Uterus (tissue), 3 donors: ENCODE measurements at regions not wholly inside any gene's neighbourhood (a gene's known extent, or its start where the extent isn't known, plus 50 kb on each side); places are given as distances from the start of the nearest gene placed in this dataset.
"Not testable (repeated sequence)": the region's sequence is repeated elsewhere in the genome, so short reads cannot be mapped to it uniquely, and the experiment has no call there.

ENCODE experiments used
- DNase-seq, 2 donors: peaks; one replicate each; pipeline ENCODE4 v3.0.0-alpha.2; 2019 to 2020
- H3K27ac ChIP-seq, 2 donors: fragments of 200-600 bp; sonication (generic); 1 replicate in 1 of 2; 2 replicates in 1 of 2; pipeline ENCODE4 v1.5.1; 2016 to 2018
- H3K27me3 ChIP-seq, 2 donors: fragments of 200-600 bp; sonication (generic); one replicate each; pipeline ENCODE4 v1.5.1; 2018 to 2019; ENCODE audit warnings: control low read depth in 1 of 2
- H3K36me3 ChIP-seq, 2 donors: fragments of 200-600 bp; sonication (generic); one replicate each; pipeline ENCODE4 v1.5.1; 2019; ENCODE audit warnings: control low read depth in 1 of 2
- H3K4me1 ChIP-seq, 2 donors: fragments of 200-600 bp; sonication (generic); one replicate each; pipeline ENCODE4 v1.5.1; 2018 to 2019; ENCODE audit warnings: control low read depth in 1 of 2
- H3K4me3 ChIP-seq, 2 donors: fragments of 200-600 bp; sonication (generic); 1 replicate in 1 of 2; 2 replicates in 1 of 2; pipeline ENCODE4 v1.5.1; 2018 to 2019; ENCODE audit warnings: mild to moderate bottlenecking in 1 of 2
- H3K9me3 ChIP-seq, 2 donors: fragments of 200-600 bp; sonication (generic); one replicate each; pipeline ENCODE4 v1.5.1; 2019; ENCODE audit warnings: control low read depth in 1 of 2
- POLR2A ChIP-seq, 2 donors: fragments of 450-650 bp; IDR thresholded peaks; one replicate each; pipeline ENCODE4 v1.6.1; 2016; ENCODE audit warnings: antibody characterized with exemption in 2 of 2, mild to moderate bottlenecking in 1 of 2, moderate library complexity in 1 of 2
- intact Hi-C: fragments of 100-400 bp; cut with DNase I; formaldehyde crosslinking; loops from one replicate; pipeline ENCODE4 v1.15.1; 2023; ENCODE audit warnings: low total_unique reads
- TF ChIP-seq, protein P1 (sequence below), 4 experiments: fragments of 200-600 bp in 2 of 4; fragments of 450-650 bp in 2 of 4; sonication (generic) in 2 of 4; IDR thresholded peaks; one replicate each; pipeline ENCODE4 v1.5.1; 2016 to 2019; ENCODE audit warnings: antibody characterized with exemption in 4 of 4, mild to moderate bottlenecking in 2 of 4, moderate library complexity in 1 of 4
- donor health status: DM: yes; HTN: yes; CAD: no.

DNA sequence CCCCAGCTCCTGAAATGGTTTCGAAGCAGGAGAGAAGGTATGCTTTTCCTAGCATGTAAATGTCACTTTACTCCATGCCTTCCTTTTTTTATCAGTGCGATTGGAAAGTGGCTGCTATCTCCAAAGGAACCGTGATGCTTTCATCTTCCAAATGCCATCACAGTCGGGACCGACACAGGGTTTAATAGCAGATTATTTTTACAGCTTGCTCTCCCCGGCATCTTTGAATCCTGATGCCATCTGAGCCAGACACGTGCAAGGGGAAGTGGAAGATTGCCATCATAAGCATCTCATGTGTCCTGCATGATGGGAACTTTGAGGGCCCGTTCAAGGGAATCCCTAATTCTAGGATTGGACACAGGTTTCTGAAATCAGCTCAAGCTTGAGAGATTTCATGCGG, 253.4 kb upstream of the KCNG1 start:
- Histone ChIP-seq H3K27ac (peak overlapping the region in 1 of 2 donors; percentile 44), H3K4me3 (no peak overlapping the region), H3K36me3 (no peaks in the 10 kb centered on the region), H3K27me3 (no peaks in the 10 kb centered on the region), H3K4me1 (no peaks in the 10 kb centered on the region), H3K9me3 (no peaks in the 10 kb centered on the region)
- TF ChIP-seq, protein P1, sequence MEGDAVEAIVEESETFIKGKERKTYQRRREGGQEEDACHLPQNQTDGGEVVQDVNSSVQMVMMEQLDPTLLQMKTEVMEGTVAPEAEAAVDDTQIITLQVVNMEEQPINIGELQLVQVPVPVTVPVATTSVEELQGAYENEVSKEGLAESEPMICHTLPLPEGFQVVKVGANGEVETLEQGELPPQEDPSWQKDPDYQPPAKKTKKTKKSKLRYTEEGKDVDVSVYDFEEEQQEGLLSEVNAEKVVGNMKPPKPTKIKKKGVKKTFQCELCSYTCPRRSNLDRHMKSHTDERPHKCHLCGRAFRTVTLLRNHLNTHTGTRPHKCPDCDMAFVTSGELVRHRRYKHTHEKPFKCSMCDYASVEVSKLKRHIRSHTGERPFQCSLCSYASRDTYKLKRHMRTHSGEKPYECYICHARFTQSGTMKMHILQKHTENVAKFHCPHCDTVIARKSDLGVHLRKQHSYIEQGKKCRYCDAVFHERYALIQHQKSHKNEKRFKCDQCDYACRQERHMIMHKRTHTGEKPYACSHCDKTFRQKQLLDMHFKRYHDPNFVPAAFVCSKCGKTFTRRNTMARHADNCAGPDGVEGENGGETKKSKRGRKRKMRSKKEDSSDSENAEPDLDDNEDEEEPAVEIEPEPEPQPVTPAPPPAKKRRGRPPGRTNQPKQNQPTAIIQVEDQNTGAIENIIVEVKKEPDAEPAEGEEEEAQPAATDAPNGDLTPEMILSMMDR (IDR thresholded peaks at IDR 0.05) = no peak
- TF ChIP-seq POLR2A (IDR thresholded peaks at IDR 0.05) = no peak
- DNase-seq = no peak
- intact Hi-C loops = no loop called here

DNA sequence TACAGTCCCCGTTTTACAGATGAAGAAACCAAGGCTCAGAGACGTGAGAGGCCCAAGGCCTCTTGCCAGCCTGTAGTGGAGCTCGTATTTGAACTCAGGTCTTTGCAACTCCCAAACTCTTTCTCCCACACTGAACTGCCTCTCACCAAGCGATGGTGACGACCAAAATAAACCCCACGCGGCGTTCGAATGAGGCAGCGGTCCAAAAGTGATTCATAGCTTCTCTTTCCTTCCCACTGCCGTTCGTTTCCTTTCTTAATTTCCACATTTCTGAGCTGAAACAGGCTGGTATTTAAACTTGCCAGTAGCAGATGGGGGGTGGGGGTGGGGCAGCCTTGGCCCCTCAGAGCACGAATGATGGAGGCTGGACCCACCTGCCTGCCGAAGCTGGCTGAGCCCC, 252.9 kb upstream of the KCNG1 start:
- intact Hi-C loops = no loop called here
- H3K27ac ChIP-seq = peak overlapping the region in 1 of 2 donors; percentile 44
- H3K27me3 ChIP-seq = no peaks in the 10 kb centered on the region
- H3K4me1 ChIP-seq = no peaks in the 10 kb centered on the region
- no peak for TF ChIP-seq POLR2A (IDR thresholded peaks at IDR 0.05)
- TF ChIP-seq, protein P1 (IDR thresholded peaks at IDR 0.05) = no peak
- DNase-seq = peak; percentile 35 to 47
- H3K4me3 ChIP-seq = no peak overlapping the region
- no peaks in the 10 kb centered on the region for H3K36me3 ChIP-seq
- no peaks in the 10 kb centered on the region for H3K9me3 ChIP-seq

DNA sequence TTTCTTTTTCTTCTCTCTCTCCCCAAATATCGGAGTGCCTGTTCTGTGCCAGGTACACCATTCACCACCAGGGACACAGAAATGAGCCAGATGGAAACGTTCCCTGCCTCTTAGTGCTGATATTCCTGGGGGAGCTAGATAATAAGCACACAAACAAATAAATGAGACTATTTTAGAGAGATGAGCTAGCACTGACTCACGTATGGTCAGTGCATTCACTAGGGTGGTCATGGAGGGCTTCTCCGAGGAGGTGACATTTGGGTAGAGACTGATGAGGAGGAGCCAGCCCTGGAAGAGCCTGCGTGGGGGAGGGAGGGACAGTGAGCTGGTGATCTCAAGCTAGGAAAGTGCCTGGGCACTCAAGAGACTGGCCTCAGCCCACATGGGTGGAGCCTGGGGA, 252.3 kb upstream of the KCNG1 start:
- peak overlapping the region in 1 of 2 donors; percentile 44 for H3K27ac ChIP-seq
- no peaks in the 10 kb centered on the region for H3K4me1 ChIP-seq
- no peaks in the 10 kb centered on the region for H3K27me3 ChIP-seq
- intact Hi-C loops = no loop called here
- no peaks in the 10 kb centered on the region for H3K9me3 ChIP-seq
- TF ChIP-seq, protein P1 (IDR thresholded peaks at IDR 0.05) = no peak
- TF ChIP-seq POLR2A (IDR thresholded peaks at IDR 0.05) = no peak
- no peak for DNase-seq
- H3K4me3 ChIP-seq = no peak overlapping the region
- no peaks in the 10 kb centered on the region for H3K36me3 ChIP-seq

DNA sequence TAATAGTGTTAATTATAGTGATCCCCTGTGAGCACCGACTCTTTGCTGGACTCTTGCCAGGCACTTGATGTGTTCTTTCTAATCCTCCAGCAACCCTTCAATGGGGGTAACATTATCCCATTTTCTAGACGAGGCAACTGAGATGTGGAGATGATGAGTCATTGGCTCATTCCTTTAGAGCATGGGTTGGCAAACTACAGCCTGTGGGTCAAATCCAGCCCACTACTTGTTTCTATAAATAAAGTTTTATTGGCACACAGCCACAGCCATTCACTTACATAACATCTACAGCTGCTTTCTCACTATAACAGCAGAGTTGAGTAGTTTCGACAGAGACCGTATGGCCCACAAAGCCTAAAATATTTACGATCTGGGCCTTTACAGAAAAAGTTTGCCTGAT, 249.5 kb upstream of the KCNG1 start:
- intact Hi-C loops = no loop called here
- Histone ChIP-seq H3K36me3 (no peaks in the 10 kb centered on the region), H3K9me3 (no peaks in the 10 kb centered on the region), H3K27me3 (no peaks in the 10 kb centered on the region), H3K4me3 (no peak overlapping the region), H3K4me1 (no peaks in the 10 kb centered on the region), H3K27ac (no peak overlapping the region)
- TF ChIP-seq POLR2A (IDR thresholded peaks at IDR 0.05) = no peak
- TF ChIP-seq, protein P1 (IDR thresholded peaks at IDR 0.05) = no peak
- DNase-seq = no peak

DNA sequence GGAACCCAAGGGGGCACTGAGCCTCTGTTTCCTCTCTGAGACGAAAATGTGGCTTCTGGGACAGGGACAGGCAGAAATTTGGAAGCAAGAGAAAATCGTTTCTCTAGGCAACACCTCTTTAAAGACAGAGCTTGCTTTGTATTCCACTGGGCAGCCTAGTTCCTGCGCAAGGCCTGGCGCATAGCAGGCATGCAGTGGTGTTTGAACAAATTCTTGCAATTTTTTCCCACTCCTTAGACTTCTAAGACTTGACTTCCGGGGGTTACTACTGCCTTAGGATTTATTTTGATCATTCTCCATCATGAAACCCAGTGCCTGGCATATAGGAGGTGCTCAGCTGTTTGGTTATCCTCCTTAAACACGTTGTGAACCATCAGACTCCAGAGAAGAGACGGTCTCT, 249.0 kb upstream of the KCNG1 start:
- H3K27me3 ChIP-seq = no peaks in the 10 kb centered on the region
- H3K27ac ChIP-seq = no peak overlapping the region
- intact Hi-C loops = no loop called here
- no peak for DNase-seq
- H3K4me3 ChIP-seq = no peak overlapping the region
- H3K4me1 ChIP-seq = no peaks in the 10 kb centered on the region
- H3K9me3 ChIP-seq = no peaks in the 10 kb centered on the region
- H3K36me3 ChIP-seq = no peaks in the 10 kb centered on the region
- TF ChIP-seq, protein P1 (IDR thresholded peaks at IDR 0.05) = no peak
- TF ChIP-seq POLR2A (IDR thresholded peaks at IDR 0.05) = no peak

DNA sequence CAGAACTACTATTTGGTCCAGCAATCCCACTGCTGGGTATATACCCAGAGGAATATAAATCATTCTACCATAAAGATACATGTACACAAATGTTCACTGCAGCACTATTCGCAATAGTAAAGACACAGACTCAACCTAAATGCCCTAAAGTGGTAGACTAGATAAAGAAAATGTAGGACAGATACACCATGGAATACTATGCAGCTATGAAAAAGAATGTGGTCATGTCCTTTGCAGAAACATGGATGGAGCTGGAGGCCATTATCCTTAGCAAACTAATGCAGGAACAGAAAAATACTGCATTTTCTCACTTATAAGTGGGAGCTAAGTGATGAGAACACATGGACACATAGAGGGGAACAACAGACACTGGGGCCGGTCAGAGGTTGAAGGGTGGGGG, 248.4 kb upstream of the KCNG1 start:
- DNase-seq, H3K27me3 ChIP-seq, H3K27ac ChIP-seq, H3K36me3 ChIP-seq, intact Hi-C loops, H3K4me1 ChIP-seq, H3K4me3 ChIP-seq, H3K9me3 ChIP-seq: not testable (repeated sequence)
